ENCODE measurements at regions not wholly inside any gene's neighbourhood (a gene's known extent, or its start where the extent isn't known, plus 50 kb on each side); places are given as distances from the start of the nearest gene placed in this dataset.

DNA sequence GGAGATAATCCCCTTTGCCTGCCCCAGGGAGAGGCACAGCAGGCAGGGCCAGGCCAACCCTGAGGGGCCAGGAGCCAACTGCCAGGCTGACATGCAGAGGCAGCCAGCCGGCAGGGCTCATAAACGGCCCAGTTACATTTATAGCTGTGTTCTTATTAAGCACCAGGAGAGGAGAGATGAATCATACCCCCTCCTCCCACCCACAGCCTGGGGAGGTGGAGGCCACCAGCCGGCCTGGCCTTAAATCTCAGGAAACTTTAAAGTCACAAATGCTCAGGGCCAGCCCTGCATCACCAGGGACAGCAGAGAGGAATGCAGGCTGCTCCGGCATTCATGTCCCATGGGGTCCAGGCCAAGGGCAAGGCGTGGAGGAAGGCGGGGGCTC, 177.2 kb downstream of the TMEM132E start:
- Histone ChIP-seq H3K36me3 (ENCODE audit: control insufficient read depth, insufficient read depth, low read length) (no peaks in the 10 kb centered on the region), H3K27me3 (ENCODE audit: control insufficient read depth, insufficient read depth, low read length) (no peaks in the 10 kb centered on the region), H3K4me3 (ENCODE audit: low read depth, low read length) (no peak overlapping the region)
- TF ChIP-seq, protein P1, sequence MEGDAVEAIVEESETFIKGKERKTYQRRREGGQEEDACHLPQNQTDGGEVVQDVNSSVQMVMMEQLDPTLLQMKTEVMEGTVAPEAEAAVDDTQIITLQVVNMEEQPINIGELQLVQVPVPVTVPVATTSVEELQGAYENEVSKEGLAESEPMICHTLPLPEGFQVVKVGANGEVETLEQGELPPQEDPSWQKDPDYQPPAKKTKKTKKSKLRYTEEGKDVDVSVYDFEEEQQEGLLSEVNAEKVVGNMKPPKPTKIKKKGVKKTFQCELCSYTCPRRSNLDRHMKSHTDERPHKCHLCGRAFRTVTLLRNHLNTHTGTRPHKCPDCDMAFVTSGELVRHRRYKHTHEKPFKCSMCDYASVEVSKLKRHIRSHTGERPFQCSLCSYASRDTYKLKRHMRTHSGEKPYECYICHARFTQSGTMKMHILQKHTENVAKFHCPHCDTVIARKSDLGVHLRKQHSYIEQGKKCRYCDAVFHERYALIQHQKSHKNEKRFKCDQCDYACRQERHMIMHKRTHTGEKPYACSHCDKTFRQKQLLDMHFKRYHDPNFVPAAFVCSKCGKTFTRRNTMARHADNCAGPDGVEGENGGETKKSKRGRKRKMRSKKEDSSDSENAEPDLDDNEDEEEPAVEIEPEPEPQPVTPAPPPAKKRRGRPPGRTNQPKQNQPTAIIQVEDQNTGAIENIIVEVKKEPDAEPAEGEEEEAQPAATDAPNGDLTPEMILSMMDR (IDR thresholded peaks at IDR 0.05; ENCODE audit: insufficient read depth, low read length, severe bottlenecking) = no peak
- FAIRE-seq (no peak), DNase-seq (ENCODE audit: low read depth) (no peak)

DNA sequence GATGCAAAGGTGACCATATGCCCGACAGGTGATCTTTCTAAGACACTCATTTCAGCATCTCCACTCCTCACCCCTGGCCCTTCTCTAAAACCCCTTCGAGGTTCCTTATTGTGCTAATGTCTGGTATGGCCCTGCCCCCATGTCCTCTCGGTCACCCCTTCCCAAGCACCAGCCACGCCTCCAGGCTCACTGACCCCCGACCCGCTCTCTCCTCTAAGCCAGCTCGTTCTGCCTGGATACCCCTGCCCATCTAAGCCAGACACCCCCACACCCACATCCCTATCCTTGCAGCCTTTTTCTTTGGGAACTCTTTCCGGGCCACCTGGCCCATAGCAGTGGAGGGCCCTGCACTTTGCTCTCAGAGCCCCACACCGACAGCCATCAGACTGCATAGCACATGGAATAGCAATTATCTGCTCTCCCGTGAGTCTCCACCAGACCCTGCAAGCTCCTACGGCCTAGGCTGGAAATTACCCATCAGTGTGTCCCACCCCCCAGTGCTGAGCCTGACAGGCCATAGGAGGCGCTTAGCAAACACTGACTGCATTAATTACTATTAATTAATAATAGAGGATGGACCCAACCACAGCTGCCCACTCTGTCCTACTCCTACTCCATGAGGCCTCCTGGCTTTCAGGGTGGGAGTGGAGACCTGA, 176.7 kb downstream of the TMEM132E start:
- Histone ChIP-seq H3K27me3 (ENCODE audit: control insufficient read depth, insufficient read depth, low read length) (no peaks in the 10 kb centered on the region), H3K36me3 (ENCODE audit: control insufficient read depth, insufficient read depth, low read length) (no peaks in the 10 kb centered on the region), H3K4me3 (ENCODE audit: low read depth, low read length) (no peak overlapping the region)
- FAIRE-seq = no peak
- no peak for DNase-seq (ENCODE audit: low read depth)
- TF ChIP-seq, protein P1 (IDR thresholded peaks at IDR 0.05; ENCODE audit: insufficient read depth, low read length, severe bottlenecking) = no peak

DNA sequence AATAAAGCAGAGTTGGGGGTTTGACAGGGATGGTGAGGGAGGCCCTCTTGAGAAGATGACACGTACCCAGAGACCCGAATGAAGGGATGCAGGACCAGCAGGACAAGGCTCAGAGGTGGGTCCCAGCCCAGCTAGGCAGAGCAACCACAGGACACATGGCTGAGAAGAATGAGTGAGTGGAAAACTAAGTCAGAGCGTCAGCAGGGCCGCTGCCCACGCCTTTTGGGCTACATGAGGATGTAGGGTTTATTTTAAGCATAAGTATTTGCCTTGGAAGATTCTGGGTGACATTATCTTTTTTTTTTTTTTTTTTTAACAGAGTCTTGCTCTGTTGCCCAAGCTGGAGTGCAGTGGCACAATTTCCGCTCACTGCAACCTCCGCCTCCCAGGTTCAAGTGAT, 176.0 kb downstream of the TMEM132E start:
- TF ChIP-seq, protein P1 (IDR thresholded peaks at IDR 0.05; ENCODE audit: insufficient read depth, low read length, severe bottlenecking) = no peak
- Histone ChIP-seq H3K27me3 (ENCODE audit: control insufficient read depth, insufficient read depth, low read length) (no peaks in the 10 kb centered on the region), H3K36me3 (ENCODE audit: control insufficient read depth, insufficient read depth, low read length) (no peaks in the 10 kb centered on the region), H3K4me3 (ENCODE audit: low read depth, low read length) (no peak overlapping the region)
- FAIRE-seq = no peak
- DNase-seq (ENCODE audit: low read depth) = no peak

DNA sequence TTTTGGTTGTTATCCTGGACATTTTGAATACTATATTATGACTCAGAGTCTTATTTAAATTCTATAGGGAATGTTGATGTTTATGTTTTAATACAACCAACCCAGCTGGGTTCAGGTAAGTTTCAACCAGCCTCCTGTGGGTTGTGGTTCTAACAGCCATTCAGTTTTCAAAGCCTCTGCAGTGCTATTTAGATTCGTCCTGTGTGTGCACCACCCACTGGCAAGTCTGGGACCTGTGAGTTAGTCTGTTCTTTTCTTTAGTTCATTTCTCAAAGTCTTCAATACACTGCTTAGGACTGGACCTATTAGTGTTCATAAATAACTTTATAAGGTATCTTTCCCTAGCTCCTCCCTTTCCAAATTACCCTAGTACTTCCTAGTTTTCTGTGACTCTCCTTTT, 170.6 kb downstream of the TMEM132E start:
- FAIRE-seq (no peak), DNase-seq (ENCODE audit: low read depth) (no peak)
- H3K4me3 ChIP-seq (ENCODE audit: low read depth, low read length) = no peak overlapping the region
- TF ChIP-seq, protein P1 (IDR thresholded peaks at IDR 0.05; ENCODE audit: insufficient read depth, low read length, severe bottlenecking) = no peak
- H3K27me3 ChIP-seq (ENCODE audit: control insufficient read depth, insufficient read depth, low read length) = no peaks in the 10 kb centered on the region
- no peaks in the 10 kb centered on the region for H3K36me3 ChIP-seq (ENCODE audit: control insufficient read depth, insufficient read depth, low read length)

DNA sequence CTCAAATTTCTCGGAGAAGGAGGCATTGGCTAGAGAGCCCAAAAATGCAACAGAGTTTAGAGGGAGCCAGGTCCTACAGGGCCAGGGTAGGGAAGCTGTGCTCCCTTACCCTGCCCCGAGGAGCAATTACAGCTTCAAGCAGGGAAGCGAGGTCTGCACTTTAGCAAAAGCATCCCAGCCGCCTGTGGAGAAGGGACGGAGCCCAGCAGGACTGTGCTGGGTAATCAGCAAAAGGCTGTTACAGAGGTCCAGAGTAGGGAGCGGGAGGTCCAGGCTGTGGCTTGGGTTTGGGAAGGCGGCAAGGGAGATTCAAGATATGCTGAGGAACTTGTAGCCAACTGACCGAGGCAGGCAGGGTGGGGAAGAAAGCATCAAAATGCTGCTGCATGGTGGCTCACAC, 162.6 kb downstream of the TMEM132E start:
- Histone ChIP-seq H3K27me3 (ENCODE audit: control insufficient read depth, insufficient read depth, low read length) (no peaks in the 10 kb centered on the region), H3K36me3 (ENCODE audit: control insufficient read depth, insufficient read depth, low read length) (no peaks in the 10 kb centered on the region), H3K4me3 (ENCODE audit: low read depth, low read length) (no peak overlapping the region)
- DNase-seq (ENCODE audit: low read depth) (no peak), FAIRE-seq (no peak)
- TF ChIP-seq, protein P1 (IDR thresholded peaks at IDR 0.05; ENCODE audit: insufficient read depth, low read length, severe bottlenecking) = no peak
